ENCODE measurements at regions not wholly inside any gene's neighbourhood (a gene's known extent, or its start where the extent isn't known, plus 50 kb on each side); places are given as distances from the start of the nearest gene placed in this dataset.
"Not testable (repeated sequence)": the region's sequence is repeated elsewhere in the genome, so short reads cannot be mapped to it uniquely, and the experiment has no call there.

DNA sequence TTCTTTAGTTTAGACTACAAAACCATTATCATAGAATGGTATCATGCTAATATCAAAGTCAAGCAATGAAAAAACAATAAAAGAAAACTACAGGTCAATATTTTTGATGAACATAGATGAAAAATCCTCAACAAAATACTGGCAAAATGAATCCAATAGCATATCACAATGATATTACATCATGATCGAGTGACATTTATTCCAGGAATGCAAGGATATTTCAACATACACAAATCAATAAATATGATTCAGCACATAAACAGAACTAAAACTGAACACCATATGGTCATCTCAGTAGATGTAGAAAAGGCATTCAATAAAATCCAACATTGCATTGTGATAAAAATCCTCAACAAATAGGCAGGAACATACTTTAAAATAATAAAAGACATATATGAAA, 1657.7 kb downstream of the KCNT2 start:
- DNase-seq: no peak

GRCh38 chr1:194940336-194941030, 1667.8 kb downstream of the KCNT2 start:
- DNase-seq: no peak

DNA sequence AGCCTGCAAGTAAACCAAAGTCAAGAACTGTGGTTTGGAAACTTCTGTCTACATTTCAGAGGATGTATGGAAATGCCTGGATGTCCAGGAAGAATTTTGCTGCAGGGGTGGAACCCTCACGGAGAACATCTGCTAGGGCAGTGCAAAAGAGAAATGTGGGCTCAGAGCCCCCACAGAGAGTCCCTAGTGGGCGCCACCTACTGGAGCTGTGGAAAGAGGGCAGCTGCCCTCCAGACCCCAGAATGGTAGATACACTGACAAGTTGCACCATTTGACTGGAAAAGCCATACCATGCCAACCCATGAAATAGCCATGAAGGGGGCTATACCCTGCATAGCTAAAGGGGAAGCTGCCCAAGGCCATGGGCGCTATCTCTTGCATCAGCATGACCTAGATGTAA, 1672.4 kb downstream of the KCNT2 start:
- DNase-seq: no peak

- DNase-seq: no peak
Observed at GRCh38 chr1:194931166-194931565, 1677.1 kb downstream of the KCNT2 start.

DNA sequence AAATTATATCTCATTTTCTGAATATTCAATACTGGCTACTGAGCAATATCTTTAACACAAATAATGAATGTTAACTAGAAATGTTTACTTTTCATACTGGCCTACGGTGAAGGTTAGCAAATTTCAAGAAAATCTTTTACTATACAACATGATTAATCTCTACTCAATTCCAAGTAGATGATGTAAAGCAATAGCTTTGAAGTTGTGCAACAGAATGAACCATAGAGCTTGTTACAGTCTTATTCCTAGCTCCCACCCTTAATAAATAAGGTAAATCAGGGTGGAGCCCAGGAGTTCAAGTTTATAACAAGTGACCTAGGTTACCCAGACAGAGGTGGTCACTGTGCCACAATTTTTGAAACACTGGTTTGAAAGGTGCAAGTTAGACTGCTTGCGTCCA, 1678.1 kb downstream of the KCNT2 start:
- no peak for DNase-seq

- DNase-seq: no peak
Observed at GRCh38 chr1:194929357-194929756, 1678.9 kb downstream of the KCNT2 start.

- DNase-seq: no peak
Observed at GRCh38 chr1:194919146-194919545, 1689.1 kb downstream of the KCNT2 start.

GRCh38 chr1:194917769-194918168, 1690.5 kb downstream of the KCNT2 start:
- no peak for DNase-seq

DNA sequence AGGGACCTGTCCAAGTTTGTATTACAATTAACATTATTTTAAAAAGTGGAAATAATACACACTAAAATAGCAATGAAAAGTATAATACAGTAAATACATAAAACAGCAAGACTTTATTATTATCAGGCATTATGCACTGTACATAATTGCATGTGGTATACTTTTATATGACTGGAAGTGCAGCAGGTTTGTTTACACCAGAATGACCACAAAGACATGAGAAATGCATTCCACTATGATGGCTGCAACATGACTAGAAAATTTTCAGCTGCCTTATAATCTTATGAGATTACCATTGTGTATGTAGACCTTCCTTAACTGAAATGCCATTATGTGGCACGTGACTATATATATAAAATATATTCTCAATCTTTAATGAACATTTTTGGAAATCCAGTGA, 1699.6 kb downstream of the KCNT2 start:
- DNase-seq: no peak

GRCh38 chr1:194903524-194903923, 1704.7 kb downstream of the KCNT2 start:
- no peak for DNase-seq

- DNase-seq: no peak
Observed at GRCh38 chr1:194889310-194889709, 1702.9 kb upstream of the B3GALT2 start.

- DNase-seq: no peak
Observed at GRCh38 chr1:194870860-194871259, 1684.4 kb upstream of the B3GALT2 start.

DNA sequence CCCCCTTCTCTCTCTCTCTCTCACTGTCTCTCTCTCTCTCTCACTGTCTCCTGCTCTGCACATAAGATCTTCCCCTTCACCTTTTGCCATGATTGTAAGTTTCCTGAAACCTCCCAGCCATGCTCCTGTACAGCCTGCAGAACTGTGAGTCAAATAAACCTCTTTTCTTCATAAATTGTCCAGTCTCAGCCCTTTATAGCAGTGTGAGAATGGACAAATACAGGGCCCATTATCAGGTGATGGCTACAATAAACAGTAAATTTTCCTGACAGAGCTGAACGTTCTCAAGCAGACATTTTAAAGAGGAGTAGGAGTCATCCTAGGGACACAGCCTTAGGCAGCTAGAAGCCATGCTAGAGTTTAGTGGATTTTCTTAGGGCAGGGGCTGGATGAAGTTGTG, 1679.7 kb upstream of the B3GALT2 start:
- DNase-seq: no peak

GRCh38 chr1:194865383-194865782, 1679.0 kb upstream of the B3GALT2 start:
- DNase-seq: no peak

DNA sequence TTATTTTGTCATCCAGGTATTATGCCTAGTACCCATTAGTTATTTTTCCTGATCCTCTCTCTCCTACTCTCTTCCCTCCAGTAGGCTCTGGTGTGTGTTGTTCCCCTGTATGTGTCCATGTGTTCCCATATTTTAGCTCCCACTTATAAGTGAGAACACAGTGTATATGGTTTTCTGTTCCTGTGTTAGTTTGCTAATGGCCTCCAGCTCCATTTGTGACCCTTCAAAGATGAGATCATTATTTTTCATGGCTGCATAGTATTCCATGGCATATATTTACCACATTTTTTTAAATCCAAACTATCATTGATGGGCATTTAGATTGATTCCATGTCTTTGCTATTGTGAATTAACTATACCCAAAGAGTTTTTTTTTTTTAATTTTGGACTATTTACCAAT, 1675.7 kb upstream of the B3GALT2 start:
- DNase-seq: no peak

GRCh38 chr1:194860248-194861201, 1674.1 kb upstream of the B3GALT2 start:
- no peak for DNase-seq

DNA sequence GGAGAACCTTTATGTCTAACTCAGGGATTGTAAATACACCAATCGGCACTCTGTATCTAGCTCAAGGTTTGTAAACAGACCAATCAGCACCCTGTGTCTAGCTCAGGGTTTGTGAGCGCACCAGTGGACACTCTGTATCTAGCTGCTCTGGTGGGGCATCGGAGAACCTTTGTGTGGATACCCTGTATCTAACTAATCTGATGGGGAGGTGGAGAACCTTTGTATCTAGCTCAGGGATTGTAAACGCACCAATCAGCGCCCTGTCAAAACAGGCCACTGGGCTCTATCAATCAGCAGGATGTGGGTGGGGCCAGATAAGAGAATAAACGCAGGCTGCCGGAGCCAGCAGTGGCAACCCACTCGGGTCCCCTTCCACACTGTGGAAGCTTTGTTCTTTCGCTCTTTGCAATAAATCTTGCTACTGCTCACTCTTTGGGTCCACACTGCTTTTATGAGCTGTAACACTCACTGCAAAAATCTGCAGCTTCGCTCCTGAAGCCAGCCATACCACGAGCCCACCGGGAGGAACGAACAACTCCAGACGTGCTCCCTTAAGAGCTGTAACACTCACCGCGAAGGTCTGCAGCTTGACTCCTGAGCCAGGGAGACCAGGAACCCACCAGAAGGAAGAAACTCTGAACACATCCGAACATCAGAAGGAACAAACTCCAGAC, 1673.2 kb upstream of the B3GALT2 start:
- not testable (repeated sequence) for DNase-seq

DNA sequence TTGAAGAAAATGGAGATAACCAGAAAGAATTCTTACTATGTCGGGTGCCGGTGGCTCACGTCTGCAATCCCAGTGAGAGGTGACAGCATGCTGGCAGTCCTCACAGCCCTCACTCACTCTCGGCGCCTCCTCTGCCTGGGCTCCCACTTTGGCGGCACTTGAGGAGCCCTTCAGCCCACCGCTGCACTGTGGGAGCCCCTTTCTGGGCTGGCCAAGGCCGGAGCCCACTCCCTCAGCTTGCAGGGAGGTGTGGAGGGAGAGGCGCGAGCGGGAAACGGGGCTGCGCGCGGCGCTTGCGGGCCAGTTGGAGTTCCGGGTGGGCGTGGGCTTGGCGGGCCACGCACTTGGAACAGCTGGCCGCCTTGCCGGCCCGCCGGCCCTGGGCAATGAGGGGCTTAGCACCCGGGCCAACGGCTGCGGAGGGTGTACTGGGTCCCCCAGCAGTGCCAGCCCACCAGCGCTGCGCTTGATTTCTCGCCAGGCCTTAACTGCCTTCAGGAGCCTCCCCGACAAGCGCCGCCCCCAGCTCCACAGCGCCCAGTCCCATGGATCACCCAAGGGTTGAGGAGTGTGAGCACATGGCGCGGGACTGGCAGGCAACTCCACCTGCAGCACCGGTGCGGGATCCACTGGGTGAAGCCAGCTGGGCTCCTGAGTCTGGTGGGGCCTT, 1672.5 kb upstream of the B3GALT2 start:
- DNase-seq: not testable (repeated sequence)

DNA sequence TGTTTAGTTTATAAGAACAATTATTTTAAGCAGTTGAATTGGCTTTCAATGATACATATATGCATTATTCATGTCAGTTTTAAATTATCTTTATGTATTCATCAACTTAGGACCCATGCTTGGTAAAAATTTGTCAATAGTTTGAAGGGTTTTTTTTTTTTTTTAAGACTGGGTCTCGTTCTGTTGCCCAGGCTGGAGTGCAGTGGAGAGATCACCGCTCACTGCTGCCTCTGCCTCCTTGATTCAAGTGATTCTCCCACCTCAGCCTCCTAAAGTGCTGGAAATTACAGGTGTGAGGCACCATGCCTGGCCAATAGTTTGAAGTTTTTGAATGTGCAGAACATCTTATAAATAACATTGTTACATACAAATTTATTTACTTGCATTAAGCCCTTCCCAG, 1671.0 kb upstream of the B3GALT2 start:
- DNase-seq: no peak

- DNase-seq: no peak
Observed at GRCh38 chr1:194848846-194849245, 1662.4 kb upstream of the B3GALT2 start.

- no peak for DNase-seq
Observed at GRCh38 chr1:194846488-194846887, 1660.1 kb upstream of the B3GALT2 start.

- no peak for DNase-seq
Observed at GRCh38 chr1:194843077-194843476, 1656.7 kb upstream of the B3GALT2 start.
